ENCODE measurements at regions not wholly inside any gene's neighbourhood (a gene's known extent, or its start where the extent isn't known, plus 50 kb on each side); places are given as distances from the start of the nearest gene placed in this dataset.

DNA sequence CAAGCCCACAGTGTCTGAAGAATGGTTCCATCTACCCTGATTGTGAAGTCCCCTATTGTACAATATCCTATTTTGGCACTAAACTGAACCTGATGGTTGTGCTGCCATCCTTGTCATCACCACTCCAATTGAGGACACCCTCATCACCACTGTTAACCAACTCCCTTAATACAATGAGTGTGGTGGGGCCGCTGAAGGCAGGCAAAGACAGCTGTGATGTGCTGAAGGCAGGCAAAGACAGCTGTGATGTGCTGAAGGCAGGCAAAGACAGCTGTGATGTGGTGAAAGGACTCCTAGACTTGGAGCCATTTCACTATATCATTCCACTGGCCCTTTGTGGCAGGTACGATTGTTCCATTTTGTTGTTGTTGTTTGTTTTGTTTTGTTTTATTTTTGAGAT, 481.6 kb downstream of the SOX6 start (continued):
- TF ChIP-seq GTF2E2 (tag; IDR thresholded peaks at IDR 0.05) (no peak), ETV1 (tag; conservative IDR thresholded peaks at IDR 0.05; ENCODE audit: low read depth) (no peak)

DNA sequence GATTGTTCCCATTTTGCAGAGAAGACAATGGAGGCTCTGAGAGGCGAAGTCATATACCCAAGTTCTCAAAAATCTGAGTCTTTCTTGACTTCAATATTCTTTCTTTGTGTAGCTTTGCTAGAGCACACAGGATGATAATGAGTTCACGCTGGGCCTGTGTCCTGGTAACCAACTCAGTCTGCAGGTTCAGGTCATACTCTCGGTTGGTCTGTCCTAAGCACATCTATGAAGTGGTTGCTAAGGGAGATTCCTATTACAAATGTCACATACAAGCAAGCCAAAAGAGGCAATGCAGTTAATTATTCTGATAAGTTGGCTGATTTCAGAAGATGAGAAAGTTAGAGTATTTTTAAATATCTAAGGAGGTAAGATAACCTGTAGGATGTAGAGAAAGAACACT, 481.0 kb downstream of the SOX6 start:
- POLR2A ChIA-PET = interaction anchor here (0.8 kb wide), 1 partner anchor 54 kb away, joined by 3 read pairs; no protein-coding TSS in a partner anchor
- H3K9me1 ChIP-seq (ENCODE audit: control insufficient read depth, insufficient read depth, low read length) = no peaks in the 10 kb centered on the region
- H3K36me3 ChIP-seq (ENCODE audit: control insufficient read depth, insufficient read depth, low read length) = no peaks in the 10 kb centered on the region
- H3K4me3 ChIP-seq = no peak overlapping the region
- FAIRE-seq (no peak), DNase-seq (ENCODE audit: extremely low read depth in 1 of 4, low spot score in 3 of 4) (no peak), ATAC-seq (no peak)
- no peaks in the 10 kb centered on the region for H3K9me3 ChIP-seq (replicated peaks; ENCODE audit: control insufficient read depth, insufficient read depth, low read depth, low read length)
- no TSS peak for BruUV-seq (replicated peaks)
- H3K4me2 ChIP-seq (ENCODE audit: insufficient read depth, low read length) = no peak overlapping the region
- H3K4me1 ChIP-seq (replicated peaks in 1 of 2; ENCODE audit: control insufficient read depth in 2 of 2, insufficient read depth in 2 of 2, low read length in 2 of 2) = no peaks in the 10 kb centered on the region
- 51% methylated on average over 3 of the region's 3 CpGs for WGBS (ENCODE audit: insufficient coverage, low coverage, missing lambda C conversion rate)
- no peaks in the 10 kb centered on the region for H4K20me1 ChIP-seq (replicated peaks; ENCODE audit: control insufficient read depth, insufficient read depth, low read length)
- no peak overlapping the region for H2AFZ ChIP-seq (ENCODE audit: low read depth, low read length)
- H3K27ac ChIP-seq (ENCODE audit: extremely low read depth, low read depth, low read length) = no peak overlapping the region
- no peak overlapping the region for H3K9ac ChIP-seq (ENCODE audit: insufficient read depth in 1 of 2, low read depth in 2 of 2, low read length in 2 of 2)
- intact Hi-C loops (cut with micrococcal nuclease) (no loop called here), in situ Hi-C loops (cut with MboI) (no loop called here)
- TF ChIP-seq ZNF354B (CRISPR knock-in tag; IDR thresholded peaks at IDR 0.05) (no peak), ZNF586 (CRISPR knock-in tag; conservative IDR thresholded peaks at IDR 0.05) (no peak), HSF4 (CRISPR knock-in tag; IDR thresholded peaks at IDR 0.05; ENCODE audit: borderline replicate concordance) (no peak), ETV5 (CRISPR knock-in tag; IDR thresholded peaks at IDR 0.05; ENCODE audit: low read depth) (no peak), ZNF24 (IDR thresholded peaks at IDR 0.05) (no peak), KDM5B (IDR thresholded peaks at IDR 0.05; ENCODE audit: insufficient replicate concordance, low read depth, low read length) (no peak), GTF2B (IDR thresholded peaks at IDR 0.05; ENCODE audit: extremely low read depth, insufficient read length) (no peak), PCBP1 (IDR thresholded peaks at IDR 0.05; ENCODE audit: low read depth, low read length, poor library complexity, severe bottlenecking) (no peak), BHLHE40 (IDR thresholded peaks at IDR 0.05; ENCODE audit: low read length) (no peak), RFX1 (IDR thresholded peaks at IDR 0.05) (no peak), RNF2 (IDR thresholded peaks at IDR 0.05) (no peak)
- TF ChIP-seq, protein P1, sequence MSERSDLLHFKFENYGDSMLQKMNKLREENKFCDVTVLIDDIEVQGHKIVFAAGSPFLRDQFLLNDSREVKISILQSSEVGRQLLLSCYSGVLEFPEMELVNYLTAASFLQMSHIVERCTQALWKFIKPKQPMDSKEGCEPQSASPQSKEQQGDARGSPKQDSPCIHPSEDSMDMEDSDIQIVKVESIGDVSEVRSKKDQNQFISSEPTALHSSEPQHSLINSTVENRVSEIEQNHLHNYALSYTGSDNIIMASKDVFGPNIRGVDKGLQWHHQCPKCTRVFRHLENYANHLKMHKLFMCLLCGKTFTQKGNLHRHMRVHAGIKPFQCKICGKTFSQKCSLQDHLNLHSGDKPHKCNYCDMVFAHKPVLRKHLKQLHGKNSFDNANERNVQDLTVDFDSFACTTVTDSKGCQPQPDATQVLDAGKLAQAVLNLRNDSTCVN (CRISPR knock-in tag; IDR thresholded peaks at IDR 0.05) = no peak
- no peaks in the 10 kb centered on the region for H3K79me2 ChIP-seq (ENCODE audit: control insufficient read depth, insufficient read depth, low read length)
- CTCF ChIA-PET (ENCODE audit: low intra/inter-chr PET ratio) = no interaction called here
- peaks cover 0 to 9% of the 10 kb centered on the region in 2 experiments; a peak in 2 of 5 replicates for H3K27me3 ChIP-seq (ENCODE audit: control insufficient read depth in 2 of 2, insufficient read depth in 2 of 2, low read length in 2 of 2)
